CD4-positive, alpha-beta T cell treated with Interleukin-6 for 4 hours (primary cell): ENCODE measurements at regions not wholly inside any gene's neighbourhood (a gene's known extent, or its start where the extent isn't known, plus 50 kb on each side); places are given as distances from the start of the nearest gene placed in this dataset.

ENCODE experiments used
- DNase-seq: peaks from one replicate; pipeline ENCODE4 v3.0.0-alpha.2; 2020; ENCODE audit warnings: mixed read lengths

- DNase-seq: no peak
Observed at GRCh38 chr7:80403686-80404241, 108.1 kb downstream of the GNAT3 start.

DNA sequence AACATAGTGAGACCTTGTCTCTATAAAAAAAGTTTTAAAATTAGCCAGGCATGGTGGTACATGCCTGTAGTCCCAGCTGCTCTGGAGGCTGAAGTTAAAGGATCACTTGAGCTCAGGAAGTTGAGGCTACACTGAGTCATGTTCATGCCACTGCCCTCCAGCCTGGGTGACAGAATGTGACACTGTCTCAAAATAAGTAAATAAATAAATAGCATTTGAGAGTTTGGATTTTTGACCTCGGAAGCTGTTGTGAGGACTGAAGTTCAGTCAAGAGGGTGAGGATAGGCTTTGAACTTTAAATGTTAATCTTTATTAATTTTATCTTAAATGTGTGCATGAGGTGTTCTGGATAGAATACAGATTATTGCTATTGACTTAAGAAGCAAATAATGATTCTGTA lies 110.2 kb downstream of the GNAT3 start:
- DNase-seq: no peak

DNA sequence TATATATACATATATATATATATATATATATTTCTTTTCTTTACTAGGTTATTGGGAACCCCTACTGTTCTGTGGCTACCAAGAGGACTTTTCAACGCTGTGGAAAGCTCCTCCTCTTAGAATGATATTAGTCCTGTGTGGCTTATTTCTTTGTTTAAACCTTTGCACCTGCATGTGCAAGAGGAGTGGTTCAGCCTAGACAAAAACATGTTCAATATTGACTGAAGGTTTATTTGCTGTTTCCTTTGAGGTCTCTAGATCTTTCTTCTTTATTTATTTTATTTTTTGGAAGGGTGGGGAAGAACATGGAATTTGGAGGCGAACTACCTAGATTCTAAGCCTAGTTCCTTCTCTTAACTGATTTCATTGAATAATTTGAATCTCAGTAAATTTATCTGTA lies 118.1 kb downstream of the GNAT3 start:
- DNase-seq: no peak

- DNase-seq: no peak
Observed at GRCh38 chr7:80392229-80393169, 119.4 kb downstream of the GNAT3 start.

GRCh38 chr7:80387634-80388193 lies 124.2 kb downstream of the GNAT3 start:
- DNase-seq: no peak

GRCh38 chr7:80386686-80387085 lies 125.2 kb downstream of the GNAT3 start:
- no peak for DNase-seq

DNA sequence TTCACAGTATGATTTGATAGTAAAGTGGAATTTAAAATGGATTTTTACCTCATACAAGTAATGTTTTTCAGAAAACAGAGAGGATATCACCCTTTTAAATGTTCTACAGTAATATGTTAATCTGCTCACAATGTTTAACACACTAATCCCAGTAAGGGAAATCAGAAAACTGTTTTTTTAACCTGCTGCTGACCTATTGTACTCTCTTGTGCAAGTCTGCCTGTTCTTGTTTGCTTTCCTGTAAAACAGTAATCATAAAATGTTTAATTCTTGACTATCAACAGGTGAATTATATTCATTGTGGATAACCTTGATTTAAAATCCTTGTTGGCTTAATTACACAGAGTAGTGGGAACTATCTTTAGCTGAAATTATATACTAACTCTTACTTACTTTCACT lies 126.4 kb downstream of the GNAT3 start:
- no peak for DNase-seq

DNA sequence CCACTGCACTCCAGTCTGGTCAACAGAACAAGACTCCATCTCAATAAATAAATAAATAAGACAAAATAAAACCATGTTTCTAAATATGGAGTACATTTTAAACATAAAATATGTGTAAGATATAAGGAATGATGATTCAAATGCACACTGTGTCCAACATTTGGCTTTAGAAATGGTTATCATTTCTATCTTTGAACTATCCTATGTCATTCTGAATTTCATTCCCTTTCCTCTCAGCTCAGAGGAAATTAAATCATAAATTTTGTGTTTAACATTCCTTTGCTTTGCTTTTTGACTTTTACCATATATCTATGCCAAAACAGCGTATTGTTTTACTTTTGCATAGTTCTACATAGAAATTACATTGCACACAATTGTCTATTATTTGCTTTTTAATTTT lies 130.9 kb downstream of the GNAT3 start:
- no peak for DNase-seq

DNA sequence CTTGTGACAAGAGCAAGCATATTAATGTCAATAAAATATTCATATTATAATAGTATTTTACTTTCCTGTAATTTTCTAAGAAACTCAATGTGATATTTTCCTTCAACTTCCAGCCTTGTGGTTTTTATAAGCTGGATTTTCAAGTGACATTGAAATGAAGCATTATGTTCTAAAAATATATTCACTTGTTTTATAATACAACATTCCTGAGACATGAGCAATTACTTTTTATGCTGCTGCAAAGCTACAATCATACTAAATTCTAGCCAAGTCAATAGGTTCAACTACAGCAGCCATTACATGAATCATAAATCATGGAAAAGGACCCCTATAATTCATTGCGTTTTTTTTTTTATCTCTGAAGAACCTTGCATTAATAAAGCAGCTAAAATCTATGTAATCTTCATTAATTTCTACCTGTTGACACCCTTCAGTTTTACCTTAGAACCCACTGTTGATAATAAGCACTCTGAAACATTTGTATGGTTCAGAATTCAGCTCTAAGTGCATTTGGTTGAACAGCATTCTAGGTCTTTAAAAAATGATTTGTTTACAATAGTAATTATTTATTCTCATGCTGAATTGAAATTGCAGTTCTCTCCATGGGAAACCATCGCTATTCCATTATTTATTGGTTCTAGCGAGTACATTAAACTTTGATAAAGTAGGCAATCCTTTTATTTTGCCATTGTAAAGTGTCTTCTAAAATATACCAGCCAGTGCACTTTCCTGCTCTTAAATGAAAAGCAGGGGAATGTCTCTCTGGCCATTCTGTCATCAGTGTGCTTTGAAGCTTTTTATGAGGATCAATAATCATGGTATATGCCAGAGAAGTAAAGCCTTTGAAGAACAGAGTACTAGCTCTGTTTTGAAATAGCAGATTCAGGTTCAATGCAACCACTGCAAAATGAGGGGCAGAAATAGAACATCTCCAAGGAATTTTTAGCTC lies 132.6 kb downstream of the GNAT3 start:
- no peak for DNase-seq

GRCh38 chr7:80374321-80374720 lies 137.5 kb downstream of the GNAT3 start:
- DNase-seq: no peak

DNA sequence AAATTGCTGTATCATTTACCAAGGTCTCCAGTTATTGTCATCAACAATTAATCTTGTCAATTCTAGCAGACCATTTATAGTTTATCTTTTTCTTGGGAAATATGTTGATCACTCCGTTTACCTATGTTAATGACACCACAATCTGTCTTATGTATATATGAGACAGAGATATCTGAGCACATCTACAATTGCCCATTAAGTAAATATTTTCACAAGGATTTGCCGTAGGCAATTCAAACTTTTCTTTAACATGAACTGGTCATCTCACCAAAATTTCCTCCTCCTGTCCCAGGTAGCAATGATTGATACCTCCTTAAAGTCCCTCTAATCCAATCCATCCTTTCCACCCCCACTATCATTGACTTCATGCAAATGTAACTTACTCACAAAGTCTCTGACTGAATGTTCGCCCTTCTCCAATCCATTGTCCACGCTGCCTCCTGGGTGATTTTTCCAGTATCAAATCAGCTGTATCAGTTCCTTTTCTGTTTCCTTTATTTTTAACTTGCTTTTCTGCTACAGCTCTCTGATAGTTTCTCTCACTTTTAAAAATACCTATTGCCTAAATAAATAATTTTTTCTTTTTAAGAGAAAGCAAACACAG lies 138.3 kb downstream of the GNAT3 start:
- DNase-seq: no peak

DNA sequence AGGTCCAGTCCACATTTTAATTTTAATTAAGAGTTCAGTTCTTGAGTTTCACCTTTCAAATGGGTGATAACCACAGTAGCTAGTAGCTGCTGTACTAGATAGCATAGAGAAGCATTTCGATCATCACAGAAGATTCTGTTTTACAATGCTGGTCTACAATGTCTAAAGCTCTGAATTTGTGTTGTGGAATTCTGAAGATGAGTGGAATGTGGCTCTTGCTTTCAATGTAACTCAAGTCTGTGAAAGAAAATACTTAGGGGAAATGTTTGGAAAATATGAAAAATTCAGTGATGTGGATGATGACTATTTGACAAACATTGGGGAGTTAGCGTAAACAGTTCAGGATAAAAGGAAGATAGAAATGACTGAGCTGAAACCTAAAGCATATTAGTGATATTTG lies 139.4 kb downstream of the GNAT3 start:
- no peak for DNase-seq

- DNase-seq: no peak
Observed at GRCh38 chr7:80370587-80370986, 141.3 kb downstream of the GNAT3 start.

GRCh38 chr7:80369321-80369720 lies 142.5 kb downstream of the GNAT3 start:
- DNase-seq: no peak

- DNase-seq: no peak
Observed at GRCh38 chr7:80362677-80363076, 149.2 kb downstream of the GNAT3 start.

DNA sequence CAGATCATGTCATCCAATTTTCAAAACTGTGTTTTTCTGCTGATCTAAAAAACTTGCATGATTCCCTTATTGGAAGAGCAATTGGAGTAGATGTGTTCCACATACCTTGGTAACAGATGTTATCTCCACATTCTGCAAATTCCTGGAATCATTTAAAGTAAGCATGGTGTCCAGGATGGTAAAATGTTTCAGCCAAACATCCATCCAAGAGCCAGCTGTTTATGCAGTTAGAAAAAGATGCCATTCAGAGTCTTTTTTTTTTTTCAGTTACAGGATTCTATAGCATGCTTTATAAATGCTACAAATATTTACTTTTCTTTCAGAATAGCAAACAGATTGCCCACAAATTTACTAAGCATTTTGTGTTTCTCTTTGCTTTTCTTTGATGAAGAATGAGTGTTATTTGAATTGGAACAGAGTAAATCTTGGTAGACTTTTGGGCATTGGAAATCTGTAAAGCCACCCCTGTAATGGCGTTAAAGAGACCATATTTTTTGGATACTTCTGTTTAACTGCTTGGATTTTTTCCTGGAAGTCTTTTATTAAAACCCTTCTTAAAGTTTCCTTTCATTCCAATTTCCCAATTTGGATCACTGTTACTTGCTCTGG lies 149.8 kb downstream of the GNAT3 start:
- DNase-seq: no peak

GRCh38 chr7:80359476-80359875 lies 152.4 kb downstream of the GNAT3 start:
- DNase-seq: no peak

- DNase-seq: no peak
Observed at GRCh38 chr7:80359029-80359428, 152.8 kb downstream of the GNAT3 start.

DNA sequence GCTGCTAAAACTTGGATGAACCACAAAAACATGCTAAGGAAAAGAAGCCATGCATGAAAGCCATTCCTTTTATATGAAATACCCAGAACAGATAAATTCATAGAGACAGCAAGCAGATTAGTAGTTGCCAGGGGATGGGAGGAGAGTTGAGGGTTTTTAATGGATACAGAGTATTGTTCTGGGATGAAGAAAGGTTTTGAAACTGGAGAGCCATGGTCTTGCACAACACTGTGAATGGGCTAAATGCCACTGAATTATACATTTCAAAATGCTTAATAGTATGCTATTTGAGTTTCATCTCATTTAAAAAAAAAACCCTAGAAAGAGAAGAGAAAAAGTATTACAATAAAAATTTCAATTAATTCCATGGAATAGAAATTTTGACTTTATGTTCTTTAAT lies 154.3 kb downstream of the GNAT3 start:
- DNase-seq: no peak

- no peak for DNase-seq
Observed at GRCh38 chr7:80350430-80350829, 161.4 kb downstream of the GNAT3 start.

DNA sequence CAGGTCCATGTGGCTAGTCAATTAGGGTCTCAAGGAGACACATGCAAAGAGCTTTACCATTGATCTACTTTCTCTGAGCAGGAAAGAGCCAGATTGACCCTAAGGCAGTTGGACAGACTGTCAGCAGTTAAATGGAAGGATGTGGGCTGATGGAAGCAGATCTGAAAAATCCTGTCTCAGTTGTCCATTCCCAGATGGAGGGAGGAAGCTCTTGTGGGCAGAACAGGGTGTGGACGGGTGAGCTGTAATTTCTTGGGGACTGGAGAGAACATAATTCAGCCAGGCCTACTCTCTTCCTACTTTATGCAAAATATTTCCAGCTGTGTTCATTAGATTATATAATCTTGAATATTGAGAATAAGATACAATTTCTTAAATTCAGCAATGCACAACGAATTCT lies 163.6 kb downstream of the GNAT3 start:
- no peak for DNase-seq

DNA sequence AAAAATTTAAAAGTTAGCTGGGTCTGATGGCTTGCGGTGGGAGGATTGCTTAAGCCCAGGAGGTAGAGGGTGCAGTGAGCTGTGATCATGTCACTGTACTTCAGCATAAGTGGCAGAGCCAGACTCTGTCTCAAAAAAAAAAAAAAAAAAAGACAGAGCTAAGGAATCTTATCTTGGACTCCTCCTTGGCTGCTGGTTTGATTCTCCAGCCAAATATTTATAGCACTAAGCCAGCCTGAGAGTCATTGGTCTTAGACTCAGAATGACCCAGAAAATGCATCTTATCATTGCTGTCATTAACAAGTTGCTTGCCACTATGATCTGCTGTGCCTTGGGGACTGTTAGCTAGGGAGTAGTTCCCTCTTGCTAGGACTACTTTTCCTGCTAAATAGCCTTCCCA lies 164.7 kb downstream of the GNAT3 start:
- DNase-seq: no peak
